GM21619 (cell line): ENCODE measurements at regions not wholly inside any gene's neighbourhood (a gene's known extent, or its start where the extent isn't known, plus 50 kb on each side); places are given as distances from the start of the nearest gene placed in this dataset.
"Not testable (repeated sequence)": the region's sequence is repeated elsewhere in the genome, so short reads cannot be mapped to it uniquely, and the experiment has no call there.

Experiments used
- ATAC-seq: cut with Tn5 transposase; IDR thresholded peaks from one replicate; pipeline ENCODE4 v1.9.1; 2021; ENCODE audit not compliant: unreplicated experiment

DNA sequence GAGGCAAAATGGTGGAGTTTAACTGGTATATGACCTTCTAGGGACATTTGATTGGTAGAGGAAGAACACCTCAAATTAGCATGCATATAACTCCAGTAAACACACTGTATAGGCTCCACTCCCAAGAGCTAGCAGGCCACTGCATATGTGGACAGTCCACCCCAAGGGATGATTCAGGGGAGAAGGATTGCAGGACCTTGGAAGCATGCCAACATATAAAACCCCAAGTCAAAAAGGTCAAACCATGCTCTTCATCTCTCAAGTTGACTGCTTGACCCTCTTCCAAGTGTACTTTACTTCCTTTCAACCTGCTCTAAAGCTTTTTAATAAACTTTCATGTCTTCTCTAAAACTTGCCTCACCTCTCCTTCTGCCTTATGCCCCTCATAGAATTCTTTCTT is 459.9 kb upstream of the CCDC179 start:
- no peak for ATAC-seq

DNA sequence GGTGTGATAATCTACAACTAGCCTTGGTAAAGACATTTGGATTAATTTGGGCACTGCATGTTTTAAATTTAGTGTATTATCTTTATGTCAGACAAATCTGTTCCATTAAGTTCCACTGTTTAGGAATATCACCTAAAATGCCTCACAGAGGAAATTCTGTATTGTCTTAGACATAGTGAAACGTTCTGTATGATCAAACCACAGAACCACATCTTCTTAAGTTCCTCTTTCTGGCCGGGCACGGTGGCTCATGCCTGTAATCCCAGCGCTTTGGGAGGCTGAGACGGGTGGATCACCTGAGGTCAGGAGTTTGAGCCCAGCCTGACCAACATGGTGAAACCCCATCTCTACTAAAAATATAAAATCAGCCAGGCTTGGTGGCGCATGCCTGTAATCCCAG is 475.3 kb upstream of the CCDC179 start:
- not testable (repeated sequence) for ATAC-seq

DNA sequence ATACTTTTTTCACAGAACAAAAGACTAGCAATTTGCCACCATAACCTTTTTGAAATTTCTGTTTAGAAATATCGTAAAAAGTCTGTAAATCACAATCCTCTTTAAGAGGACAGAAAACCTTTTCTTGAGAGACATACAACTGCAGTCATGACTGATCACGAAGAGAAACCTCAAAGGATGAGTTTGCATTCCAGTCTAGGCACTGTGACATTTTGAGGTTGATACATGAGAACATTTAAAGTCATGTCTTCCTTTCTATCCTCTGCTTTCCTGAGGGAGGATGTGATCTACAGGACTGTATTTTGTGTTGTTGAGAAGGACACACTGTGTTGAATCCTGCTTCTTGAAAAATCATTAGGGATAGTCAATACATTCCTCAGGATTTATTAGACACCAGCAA is 476.7 kb upstream of the CCDC179 start:
- ATAC-seq: no peak

DNA sequence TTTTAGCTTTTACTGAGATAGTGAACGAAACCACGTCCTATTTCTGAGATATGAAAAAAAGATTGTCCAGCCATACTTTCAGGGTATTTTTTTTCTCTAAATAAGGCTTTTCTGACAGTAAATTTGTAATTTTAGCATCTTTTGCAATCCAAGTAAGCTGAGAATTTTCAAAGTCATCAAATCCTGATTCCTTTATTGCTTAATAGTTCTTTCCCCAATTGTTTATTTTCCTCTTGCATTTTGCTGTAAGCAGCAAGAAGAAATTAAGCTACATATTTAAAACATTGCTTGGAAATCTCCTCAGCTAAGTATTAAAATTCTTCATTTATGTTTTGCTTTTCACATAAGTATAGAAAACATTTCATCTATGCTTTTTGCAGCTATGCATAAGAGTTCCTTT is 493.3 kb upstream of the CCDC179 start:
- ATAC-seq: no peak

DNA sequence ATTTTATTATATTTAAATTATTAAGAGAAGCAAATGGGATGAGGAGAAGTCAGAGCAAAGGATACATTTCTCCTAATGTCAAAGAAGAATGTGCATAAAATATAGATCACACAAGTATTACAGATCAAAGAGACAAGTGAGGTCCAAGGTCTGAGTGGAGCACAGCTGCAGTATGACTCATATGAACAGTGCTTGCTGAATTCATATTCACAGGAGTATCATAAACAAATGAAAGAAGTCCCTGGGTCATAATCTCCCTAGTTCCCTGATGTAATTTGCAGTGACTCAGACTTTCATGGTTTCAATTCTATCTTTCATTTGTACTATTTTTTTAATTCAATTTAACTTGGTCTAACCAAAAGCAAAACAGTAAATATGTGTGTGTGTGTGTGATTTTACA is 499.0 kb upstream of the CCDC179 start:
- ATAC-seq: no peak

DNA sequence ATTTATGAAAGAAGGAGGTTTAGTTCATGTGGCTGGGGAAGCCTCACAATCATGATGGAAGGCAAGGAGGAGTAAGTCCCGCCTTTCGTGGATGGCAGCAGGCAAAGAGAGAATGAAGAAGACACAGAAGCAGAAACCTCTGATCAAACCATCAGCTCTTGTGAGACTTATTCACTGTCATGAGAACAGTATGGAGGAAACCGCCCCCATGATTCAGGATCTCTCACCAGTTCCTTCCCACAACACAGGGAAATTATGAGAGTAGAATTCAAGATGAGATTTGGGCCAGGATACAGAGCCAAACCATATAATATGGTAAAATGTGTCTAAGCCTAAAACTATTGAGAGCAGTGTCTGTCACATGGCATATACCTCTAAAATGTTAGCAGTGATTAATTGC is 503.8 kb upstream of the CCDC179 start:
- ATAC-seq: no peak

DNA sequence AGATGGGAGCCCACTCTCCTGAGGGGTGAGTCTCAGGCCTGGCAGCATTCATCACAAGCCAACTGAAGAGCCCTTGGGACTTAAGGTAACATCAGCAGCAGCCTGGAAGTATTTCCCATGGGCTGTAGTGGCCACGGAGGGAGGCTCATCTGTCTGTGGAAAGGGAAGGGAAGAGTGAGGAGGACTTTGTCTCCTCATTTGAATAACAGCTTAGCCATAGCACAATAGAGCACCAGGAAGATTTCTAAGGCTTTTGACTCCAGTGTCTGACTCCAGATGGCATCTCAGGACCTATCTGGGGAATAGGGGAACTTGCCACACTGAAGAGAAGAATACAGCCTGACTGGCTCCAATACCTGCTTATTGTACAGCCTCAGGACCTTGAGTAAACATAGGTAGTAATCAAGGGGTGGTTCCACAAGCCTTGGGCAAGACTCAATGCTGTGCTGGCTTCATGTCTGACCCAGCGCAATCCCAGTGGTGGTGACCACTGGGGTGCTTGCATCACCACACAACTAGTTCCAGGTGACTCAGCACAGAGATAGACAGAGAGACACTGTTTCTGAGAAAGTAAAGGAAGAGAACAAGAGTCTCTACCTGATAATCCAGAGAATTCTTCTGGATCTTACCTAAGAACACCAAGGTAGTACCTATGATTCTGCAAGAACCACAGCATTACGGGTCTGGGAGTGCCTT is 510.5 kb upstream of the CCDC179 start:
- no peak for ATAC-seq

DNA sequence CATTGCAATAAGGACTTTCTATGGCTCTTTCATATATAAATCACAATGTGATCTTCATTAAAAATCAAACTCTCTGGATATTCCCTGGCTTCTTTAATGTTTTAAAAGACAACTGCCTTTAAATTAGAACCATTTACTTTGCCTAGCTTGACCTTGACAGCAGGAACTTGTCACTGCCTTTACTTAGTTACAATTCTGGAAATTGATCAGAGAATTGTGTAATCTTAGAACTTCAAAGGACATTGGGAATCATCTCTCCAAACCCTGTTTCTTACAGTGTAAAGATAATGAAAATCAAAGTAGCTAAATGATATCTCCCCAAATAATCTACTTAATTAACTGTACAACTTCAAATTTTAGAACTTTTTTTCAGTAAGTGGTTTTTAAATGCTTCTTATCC is 517.6 kb upstream of the CCDC179 start:
- no peak for ATAC-seq

DNA sequence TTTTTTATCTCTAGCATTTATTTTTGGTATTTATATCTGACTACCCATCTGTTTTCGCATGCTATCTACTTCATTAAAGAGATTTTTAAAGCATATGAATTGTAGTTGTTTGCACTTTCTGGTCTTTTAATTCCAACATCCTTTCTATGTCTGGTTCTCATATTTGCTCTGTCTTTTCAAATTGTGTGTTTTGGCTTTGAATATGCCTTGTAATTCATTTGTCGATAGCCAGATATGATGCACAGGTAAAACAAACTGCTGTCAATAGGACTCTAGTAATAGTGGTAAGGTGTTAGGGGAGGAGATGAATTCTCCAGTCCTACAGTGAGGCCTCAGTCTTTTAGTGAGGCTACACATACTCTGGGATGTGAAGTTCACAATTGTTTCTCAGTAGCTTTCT is 530.8 kb upstream of the CCDC179 start:
- ATAC-seq: no peak

DNA sequence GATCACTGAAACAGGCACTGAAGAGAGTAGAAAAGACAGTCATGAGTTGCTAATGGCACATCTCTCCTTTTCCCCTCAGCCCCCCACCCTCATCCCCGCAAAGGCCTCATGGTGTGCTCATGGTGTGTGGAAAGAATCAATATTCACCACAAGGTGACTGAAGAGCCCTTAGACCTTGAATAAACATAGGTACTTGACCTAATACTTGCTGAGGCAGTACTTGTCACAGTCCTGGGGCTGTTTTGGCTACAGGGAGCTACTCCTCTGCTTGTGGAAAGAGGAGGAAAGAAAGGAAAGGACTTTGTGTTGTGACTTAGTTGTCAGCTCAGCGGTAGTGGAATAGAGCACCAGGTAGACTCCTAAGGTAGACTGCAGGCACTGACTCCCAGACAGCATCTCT is 537.8 kb upstream of the CCDC179 start:
- ATAC-seq: no peak

DNA sequence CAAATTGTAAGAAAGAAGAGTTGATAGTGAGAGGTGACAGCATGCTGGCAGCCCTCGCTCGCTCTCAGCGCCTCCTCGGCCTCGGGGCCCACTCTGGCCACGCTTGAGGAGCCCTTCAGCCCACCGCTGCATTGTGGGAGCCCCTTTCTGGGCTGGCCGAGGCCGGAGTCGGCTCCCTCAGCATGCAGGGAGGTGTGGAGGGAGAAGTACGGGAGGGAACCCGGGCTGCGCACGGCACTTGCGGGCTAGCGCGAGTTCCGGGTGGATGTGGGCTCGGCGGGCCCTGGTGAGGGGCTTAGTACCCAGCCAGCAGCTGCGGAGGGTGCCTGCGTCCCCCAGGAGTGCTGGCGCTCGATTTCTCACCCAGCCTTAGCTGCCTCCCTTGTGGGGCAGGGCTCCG is 539.7 kb upstream of the CCDC179 start:
- ATAC-seq: no peak

DNA sequence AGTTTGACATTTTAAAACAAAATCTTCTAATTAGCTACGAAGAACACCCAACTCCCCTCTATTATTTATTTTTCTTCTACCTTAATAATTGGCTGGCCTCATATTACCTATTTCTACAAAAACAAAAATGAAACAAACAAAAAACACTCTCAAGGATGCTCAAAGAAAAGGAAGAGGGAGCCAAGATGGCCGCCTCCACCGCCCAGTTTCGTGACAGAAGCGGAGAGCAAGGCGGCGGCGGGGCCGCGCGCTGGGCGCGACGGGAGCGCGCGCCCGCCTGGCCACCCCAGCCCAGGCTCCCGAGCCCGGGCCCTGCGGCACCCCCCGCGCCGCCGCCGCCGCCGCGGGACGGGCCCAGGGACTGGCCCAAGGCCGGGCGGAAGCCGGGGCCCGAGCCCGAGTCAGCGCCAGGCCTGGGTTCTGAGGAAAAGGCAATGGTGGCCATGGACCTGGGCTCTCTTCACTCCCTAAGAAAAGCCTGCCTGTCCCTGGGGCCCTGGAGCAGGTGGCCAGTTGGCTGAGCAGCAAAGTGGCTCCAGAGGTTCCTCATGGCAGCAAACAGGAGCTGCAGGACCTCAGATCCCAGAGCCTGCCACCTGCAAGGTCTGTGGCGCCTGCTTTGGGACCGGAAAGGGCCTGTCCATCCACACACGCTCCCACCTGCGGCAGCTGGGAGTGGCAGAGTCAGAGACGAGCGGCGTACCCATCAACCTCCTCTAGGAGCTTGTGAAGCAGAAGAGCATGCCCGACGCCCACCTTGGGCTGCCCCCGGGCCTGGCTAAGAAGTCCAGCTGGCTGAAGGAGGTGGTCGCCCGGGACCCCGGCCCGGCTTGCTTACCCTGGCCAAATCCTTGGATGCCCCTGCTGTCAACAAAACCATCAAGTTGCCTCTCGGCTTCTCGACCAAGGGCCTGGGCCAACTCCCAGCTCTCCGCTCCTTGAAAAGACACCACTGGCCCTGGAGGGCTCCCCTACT is 543.2 kb upstream of the CCDC179 start:
- no peak for ATAC-seq

DNA sequence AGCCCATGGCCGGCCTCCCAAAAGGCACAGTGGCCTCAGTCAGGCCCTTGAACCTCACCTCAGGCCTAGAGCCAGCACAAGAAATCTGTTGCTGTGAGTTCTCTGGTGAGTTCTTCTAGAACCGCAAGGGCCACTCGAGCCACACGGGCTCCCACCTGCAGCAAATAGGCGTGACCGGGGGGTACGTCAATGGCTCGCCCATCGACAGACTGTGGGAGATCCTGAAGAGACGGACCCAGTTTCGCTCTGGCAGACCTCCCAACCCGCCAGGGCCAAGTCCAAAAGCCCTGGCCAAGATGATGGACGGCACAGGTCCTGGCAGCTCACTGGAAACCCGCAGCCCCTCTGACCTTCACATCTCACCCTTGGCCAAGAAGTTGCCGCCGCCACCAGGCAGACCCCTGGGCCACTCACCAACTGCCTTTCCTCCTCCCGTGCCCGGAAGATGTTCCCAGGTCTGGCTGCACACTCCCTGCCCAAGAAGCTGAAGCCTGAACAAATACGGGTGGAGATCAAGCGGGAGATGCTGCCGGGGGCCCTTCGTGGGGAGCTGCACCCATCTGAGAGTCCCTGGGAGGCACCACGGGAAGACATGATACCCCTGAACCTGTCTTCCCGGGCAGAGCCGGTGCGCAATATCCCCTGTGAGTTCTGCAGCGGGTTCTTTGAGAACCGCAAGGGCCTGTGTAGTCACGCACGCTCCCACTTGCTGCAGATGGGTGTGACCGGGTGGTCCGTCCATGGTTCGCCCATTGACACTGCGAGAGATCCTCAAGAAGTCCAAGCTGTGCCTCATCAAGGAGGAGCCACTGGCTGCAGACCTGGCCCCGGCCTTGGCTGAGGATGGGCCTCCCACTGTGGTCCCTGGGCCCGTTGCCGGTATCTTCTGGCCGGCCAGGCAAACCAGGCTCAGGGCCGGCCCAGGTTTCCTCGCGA is 544.2 kb upstream of the CCDC179 start:
- ATAC-seq: no peak

DNA sequence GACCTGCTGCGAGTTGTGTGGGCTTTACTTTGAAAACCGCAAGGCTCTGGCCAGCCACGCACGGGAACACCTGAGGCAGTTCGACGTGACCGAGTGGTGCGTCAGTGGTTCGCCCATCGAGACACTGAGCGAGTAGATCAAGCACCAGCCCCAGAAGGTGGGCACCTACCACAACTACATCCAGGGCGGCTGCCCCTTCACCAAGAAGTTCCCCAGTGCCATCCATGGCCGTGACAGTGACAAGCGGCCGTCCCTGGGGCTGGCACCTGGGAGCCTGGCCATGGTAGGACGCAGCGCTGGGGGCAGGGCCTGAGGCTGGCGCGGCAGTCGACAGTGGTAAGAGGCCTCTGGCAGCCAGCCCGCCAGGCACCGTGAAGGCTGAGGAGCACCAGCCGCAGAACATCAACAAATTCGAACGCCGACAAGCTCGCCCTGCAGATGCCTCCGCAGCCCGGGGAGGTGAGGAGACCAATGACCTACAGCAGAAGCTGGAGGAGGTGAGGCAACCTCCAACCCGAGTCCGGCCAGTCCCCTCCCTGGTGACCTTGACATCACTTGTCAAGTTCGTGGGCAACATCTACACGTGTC is 545.2 kb upstream of the CCDC179 start:
- ATAC-seq: no peak

DNA sequence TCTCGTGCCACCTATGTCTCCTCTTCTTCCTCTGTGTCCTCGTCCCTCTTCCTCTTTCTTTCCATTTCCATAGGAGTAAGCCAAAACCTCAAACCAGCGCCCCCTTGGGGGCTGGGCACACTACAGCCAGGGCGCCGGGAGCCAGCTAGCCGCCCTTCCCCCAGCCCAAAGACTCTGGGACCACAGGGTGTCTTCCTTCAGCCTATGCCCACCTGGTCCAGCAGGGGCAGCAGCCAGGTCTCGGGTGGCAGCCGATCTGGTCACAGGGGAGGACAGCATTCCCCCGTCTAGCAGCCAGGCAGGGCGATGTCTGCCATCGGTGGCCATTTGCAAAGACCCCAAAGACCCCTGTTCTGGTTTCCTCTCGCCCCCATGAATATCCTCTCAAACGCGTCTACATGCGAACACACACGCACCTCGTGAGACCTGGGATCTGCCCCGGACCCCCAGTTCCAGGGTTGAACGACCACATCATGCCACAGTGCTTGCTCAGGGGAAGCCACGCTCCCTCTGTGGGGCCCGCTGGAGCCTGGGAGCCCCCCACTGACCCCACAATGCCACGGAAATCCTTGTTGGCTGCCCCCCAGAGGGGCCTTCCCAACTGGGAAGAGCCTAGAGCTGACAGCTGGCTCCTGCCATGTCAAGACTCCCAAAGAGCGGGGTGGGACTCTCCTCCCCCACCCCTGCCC is 546.0 kb upstream of the CCDC179 start:
- no peak for ATAC-seq

DNA sequence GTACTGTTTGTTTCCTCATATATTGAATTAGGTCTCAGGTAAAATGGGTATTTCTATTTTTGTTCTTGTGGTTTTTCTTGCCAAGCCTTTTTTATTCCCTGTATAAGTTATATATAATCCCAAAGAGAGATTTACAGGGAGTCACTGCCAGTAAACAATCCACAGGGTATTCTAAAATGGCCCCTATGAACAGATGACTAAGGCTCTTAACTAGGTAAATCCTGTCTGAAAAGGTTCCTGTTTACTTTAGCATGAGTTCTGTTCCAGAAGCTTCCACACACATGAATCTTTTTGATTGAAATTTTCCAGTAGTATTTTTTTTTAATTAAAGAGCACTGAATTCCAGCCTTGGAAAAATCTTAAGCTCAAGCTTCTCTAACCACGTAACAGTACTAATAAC is 552.8 kb upstream of the CCDC179 start:
- no peak for ATAC-seq

DNA sequence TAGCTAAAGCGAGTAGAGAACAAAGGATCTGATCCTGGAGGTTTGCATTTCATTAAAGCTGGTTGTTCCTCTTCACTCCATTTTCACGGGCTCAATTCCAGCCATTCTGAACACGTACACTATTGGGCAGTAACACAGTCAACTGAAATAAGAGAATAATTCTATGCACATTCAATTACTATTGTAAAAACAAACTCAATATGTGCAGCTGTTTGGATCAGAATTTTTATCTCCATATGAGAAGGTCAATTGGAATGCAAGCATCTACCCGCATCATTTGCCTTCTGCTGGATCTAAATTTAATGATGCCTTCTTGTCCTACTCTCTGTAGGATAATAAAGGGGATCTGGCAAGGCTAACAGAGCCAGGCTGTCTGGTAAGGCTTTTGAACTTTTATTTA is 562.8 kb upstream of the CCDC179 start:
- no peak for ATAC-seq

DNA sequence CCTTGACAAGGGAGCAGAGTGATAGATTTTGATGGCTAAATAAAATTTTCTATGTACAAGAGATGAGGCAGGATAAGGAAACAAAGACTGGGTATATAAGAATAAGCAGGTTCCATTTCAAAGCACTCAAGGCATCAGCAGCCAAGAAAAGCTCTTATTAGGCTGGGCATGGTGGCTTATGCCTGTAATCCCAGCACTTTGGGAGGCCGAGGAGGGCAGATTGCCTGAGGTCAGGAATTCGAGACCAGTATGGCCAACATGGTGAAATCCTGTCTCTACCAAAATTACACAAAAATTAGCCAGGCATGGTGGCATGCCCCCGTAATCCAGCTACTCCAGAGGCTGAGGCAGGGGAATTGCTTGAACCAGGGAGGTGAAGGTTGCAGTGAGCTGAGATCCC is 563.4 kb upstream of the CCDC179 start:
- ATAC-seq: no peak

DNA sequence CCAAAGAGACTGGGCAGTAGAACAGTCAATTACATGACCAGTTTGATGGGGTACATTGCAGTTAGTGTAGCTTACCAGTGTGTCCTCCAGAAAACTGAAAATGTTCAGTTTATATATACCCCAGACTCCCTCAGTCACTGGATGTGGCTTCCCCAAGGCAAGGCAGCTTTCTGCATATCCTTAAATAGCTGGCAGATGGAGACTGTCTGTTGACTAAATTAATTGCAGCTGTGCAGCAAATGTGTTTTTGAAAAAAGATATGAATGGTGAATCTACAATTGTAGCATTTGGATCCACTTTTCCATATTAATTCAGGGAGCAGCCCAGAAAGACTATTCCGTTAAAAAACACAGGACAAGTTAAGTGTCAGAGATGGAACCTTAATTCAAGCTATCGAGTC is 565.1 kb upstream of the CCDC179 start:
- ATAC-seq: no peak

DNA sequence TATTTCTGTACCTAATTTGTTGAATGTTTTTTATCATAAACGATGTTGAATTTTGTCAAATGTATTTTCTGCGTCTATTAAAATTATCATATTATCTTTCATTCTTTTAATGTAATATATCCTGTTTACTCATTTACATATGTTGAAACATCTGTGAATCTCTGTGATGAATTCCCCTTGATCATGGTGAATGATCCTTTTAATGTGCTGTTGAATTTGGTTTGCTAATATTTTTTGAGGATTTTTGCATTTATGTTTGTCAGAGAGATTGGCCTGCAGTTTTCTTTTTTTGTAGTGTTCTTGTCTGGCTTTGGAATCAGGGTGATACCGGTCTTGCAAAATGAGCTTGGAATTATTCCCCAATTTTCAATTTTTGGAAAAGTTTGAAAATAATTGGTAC is 569.3 kb upstream of the CCDC179 start:
- ATAC-seq: no peak
